Spinal cord (tissue), 9 donors: ENCODE measurements at regions not wholly inside any gene's neighbourhood (a gene's known extent, or its start where the extent isn't known, plus 50 kb on each side); places are given as distances from the start of the nearest gene placed in this dataset.

Source experiments
- DNase-seq, 6 donors: peaks; one replicate each; pipeline versions ENCODE4 v3.0.0 to v3.0.0-alpha.2; 2013 to 2015; ENCODE audit warnings: low spot score in 6 of 6, low read depth in 4 of 6
- H3K27ac ChIP-seq: one replicate; pipeline ENCODE4 v1.5.1; 2013; ENCODE audit warnings: low read depth, low read length, control low read depth
- H3K27me3 ChIP-seq: one replicate; pipeline ENCODE4 v1.6.1; 2013; ENCODE audit warnings: low read length; ENCODE audit not compliant: control insufficient read depth, insufficient read depth
- H3K36me3 ChIP-seq: one replicate; pipeline ENCODE4 v1.6.1; 2013; ENCODE audit warnings: low read length; ENCODE audit not compliant: control insufficient read depth, insufficient read depth
- H3K4me1 ChIP-seq: one replicate; pipeline ENCODE4 v1.6.1; 2013; ENCODE audit warnings: low read length; ENCODE audit not compliant: control insufficient read depth, insufficient read depth
- H3K4me3 ChIP-seq: one replicate; pipeline ENCODE4 v1.5.1; 2013; ENCODE audit warnings: low read depth, low read length, control low read depth
- H3K9me3 ChIP-seq: one replicate; pipeline ENCODE4 v1.6.1; 2013; ENCODE audit warnings: low read length; ENCODE audit not compliant: control insufficient read depth, insufficient read depth
- WGBS: methylation state at CpG from one replicate; pipeline ENCODE4 v1.1.5; 2013; ENCODE audit warnings: missing lambda C conversion rate; ENCODE audit not compliant: insufficient coverage; 5-methylcytosine and 5-hydroxymethylcytosine counted together
- donor health status: healthy.

DNA sequence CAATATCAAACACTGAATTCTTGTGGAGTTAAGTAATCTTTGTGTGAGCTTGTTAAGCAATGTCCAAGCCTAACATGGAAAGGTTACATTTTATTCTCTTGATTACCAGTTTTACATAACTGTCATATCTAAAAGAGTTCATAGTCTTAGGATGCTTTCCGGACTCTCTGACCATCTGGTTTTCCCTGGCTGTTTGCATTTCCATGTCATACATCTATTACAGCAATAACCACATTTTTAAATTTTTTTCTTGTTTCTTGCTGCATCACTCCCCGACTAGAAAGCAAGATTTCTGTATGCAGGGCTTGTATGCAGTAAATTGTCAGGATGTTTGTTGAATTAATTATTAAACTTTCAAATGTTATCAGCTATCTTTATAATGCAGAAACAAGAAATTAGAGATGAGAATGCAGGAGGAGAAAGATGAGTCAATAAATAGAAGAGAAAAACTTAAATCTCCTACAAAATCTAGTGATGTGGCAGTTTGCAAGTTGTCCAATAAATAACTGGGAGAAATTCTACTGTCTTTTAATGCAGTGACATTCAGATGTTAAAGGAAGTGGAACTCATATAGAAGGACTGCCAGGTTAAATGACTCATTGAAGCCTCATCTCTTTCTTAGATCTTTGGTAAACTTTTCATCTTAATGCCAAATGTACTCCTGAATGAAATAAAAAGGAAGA lies 179.6 kb upstream of the SGCD start:
- DNase-seq: no peak
- Histone ChIP-seq H3K9me3 (peaks cover 8% of the 10 kb centered on the region), H3K4me3 (no peak overlapping the region), H3K36me3 (no peaks in the 10 kb centered on the region), H3K27ac (no peak overlapping the region), H3K4me1 (no peaks in the 10 kb centered on the region), H3K27me3 (no peaks in the 10 kb centered on the region)
- WGBS: 86% methylated on average over 1 of the region's 2 CpGs

DNA sequence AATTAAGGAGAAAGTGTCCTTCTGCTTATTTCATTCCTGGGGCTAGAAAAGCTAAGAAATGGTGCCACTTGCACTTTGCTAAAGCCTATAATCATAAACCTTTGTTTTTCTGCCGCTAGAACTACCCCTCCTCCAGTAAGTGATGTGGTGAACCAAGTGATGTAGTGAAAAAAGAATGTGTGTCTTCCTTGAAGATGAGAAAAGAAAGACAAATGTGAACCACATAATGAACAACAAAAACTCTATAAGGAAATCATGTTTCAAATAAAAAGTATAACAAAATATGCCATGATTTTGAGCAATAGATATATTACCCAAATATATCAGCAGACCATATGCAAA lies 179.0 kb upstream of the SGCD start:
- Histone ChIP-seq H3K4me3 (no peak overlapping the region), H3K4me1 (no peaks in the 10 kb centered on the region), H3K27ac (no peak overlapping the region), H3K9me3 (peaks cover 6% of the 10 kb centered on the region), H3K27me3 (no peaks in the 10 kb centered on the region), H3K36me3 (no peaks in the 10 kb centered on the region)
- no peak for DNase-seq
- no CpG with 5 or more reads among the region's 1 CpG for WGBS

DNA sequence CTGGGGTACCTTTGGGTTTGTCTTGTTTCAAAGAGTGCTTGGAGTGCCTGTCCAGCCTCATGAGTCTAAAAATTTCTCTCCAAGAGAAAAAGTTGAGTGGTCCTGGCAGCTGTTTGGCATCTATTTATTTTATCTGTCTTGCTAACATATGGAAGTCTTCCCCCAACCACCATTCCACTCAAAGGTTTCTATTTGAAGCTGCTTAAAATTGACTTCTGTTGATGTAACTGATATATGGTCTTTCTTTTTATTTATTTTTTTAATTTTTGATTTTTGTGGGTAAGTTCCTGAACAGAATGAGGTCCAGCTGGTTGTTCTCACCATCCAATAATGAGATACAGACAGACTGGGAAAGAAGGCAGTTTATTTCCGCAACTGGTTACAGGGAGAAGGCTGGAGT lies 178.7 kb upstream of the SGCD start:
- DNase-seq: no peak
- no peak overlapping the region for H3K27ac ChIP-seq
- H3K4me3 ChIP-seq: no peak overlapping the region
- no peaks in the 10 kb centered on the region for H3K4me1 ChIP-seq
- H3K36me3 ChIP-seq: no peaks in the 10 kb centered on the region
- peaks cover 3% of the 10 kb centered on the region for H3K9me3 ChIP-seq
- no CpG with 5 or more reads among the region's 1 CpG for WGBS
- H3K27me3 ChIP-seq: no peaks in the 10 kb centered on the region

DNA sequence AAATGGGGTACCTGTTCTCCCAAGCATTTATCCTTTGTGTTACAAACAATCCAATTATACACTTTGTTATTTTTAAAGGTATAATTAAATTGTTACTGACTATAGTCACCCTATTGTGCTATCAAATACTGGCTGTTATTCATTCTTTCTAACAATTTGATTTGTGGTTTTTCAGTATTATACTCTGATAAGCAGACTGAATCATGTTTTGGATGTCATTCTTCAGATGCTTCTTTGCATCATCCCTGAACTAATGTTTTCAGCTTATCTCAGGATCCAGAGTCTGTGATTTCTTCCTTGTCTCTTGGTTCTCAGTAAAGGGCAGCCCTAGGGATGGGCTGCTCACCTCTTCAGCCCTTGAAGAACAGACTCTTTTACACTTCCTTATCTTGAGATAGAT lies 177.8 kb upstream of the SGCD start:
- H3K27ac ChIP-seq: no peak overlapping the region
- no peak for DNase-seq

DNA sequence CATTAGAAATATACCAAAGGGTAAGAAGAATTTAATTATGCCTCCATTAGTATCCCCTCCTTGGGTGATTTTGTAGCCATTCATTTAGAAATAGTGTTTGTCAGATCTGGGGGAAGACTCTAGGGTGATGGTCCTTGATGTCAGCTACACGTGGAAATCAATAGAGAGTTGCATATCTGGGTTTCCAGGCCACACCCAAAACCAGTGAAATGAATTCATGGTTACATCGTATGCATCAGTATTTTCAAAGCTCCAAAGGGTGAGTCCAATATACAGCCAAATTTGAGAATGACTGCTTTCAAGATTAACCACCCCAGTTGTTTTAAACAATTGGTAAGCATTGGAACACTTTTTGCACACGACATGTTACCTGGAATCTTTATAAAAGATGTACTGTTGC lies 173.4 kb upstream of the SGCD start:
- 71% methylated on average over 3 of the region's 3 CpGs for WGBS

More for the DNA sequence above, 177.8 kb upstream of the SGCD start:
- H3K9me3 ChIP-seq: no peaks in the 10 kb centered on the region
- no peaks in the 10 kb centered on the region for H3K27me3 ChIP-seq
- H3K4me3 ChIP-seq: no peak overlapping the region
- H3K36me3 ChIP-seq: no peaks in the 10 kb centered on the region
- H3K4me1 ChIP-seq: no peaks in the 10 kb centered on the region

DNA sequence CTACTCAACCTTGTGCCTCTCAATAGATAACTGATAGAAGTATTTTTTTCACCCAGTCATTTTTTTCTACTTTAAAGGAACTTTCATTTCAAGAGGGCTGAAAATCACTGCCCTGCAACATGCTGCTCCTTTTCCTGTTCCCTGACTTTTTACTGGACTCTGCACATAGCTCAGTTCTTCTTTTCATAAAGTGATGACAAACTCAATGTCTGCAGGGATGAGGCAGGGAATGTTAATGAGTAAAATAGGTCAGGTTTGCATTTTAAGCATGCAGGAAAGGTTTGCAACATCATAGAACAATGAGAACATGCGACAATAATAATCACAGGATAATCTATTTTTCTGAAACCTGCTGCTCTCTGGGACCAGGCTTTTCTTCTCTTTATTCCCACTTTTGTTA lies 172.2 kb upstream of the SGCD start:
- Histone ChIP-seq H3K4me3 (no peak overlapping the region), H3K9me3 (no peaks in the 10 kb centered on the region), H3K27me3 (no peaks in the 10 kb centered on the region), H3K4me1 (no peaks in the 10 kb centered on the region), H3K36me3 (no peaks in the 10 kb centered on the region), H3K27ac (no peak overlapping the region)
- no CpG with 5 or more reads among the region's 1 CpG for WGBS
- no peak for DNase-seq

More for the DNA sequence above, 173.4 kb upstream of the SGCD start:
- H3K4me3 ChIP-seq: no peak overlapping the region
- no peaks in the 10 kb centered on the region for H3K27me3 ChIP-seq
- H3K9me3 ChIP-seq: no peaks in the 10 kb centered on the region
- H3K27ac ChIP-seq: no peak overlapping the region
- no peaks in the 10 kb centered on the region for H3K36me3 ChIP-seq
- H3K4me1 ChIP-seq: no peaks in the 10 kb centered on the region
- no peak for DNase-seq

DNA sequence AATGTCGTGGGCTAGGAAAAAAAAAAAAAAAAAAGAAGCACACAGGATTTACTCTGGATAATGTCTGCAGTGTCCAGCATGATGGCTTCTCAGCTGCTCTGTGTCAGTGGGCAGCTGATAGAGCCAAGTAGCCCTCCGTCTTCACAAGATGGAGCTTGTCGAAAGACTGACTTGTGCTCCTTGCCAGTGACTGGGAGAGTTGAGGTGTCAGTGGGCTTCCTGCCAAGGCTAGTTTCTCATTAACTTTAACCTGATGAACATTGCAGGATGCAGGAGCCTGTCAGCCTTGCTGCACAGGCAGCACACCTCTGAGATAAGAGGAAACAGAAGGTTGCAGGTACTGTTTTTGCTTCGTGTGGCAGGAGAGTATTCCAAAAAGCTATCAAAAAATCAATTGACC lies 171.4 kb upstream of the SGCD start:
- 86% methylated on average over 2 of the region's 4 CpGs for whole genome bisulfite sequencing
- Histone ChIP-seq H3K27me3 (no peaks in the 10 kb centered on the region), H3K9me3 (no peaks in the 10 kb centered on the region), H3K4me3 (no peak overlapping the region), H3K4me1 (no peaks in the 10 kb centered on the region), H3K27ac (no peak overlapping the region), H3K36me3 (no peaks in the 10 kb centered on the region)
- DNase-seq: peak in 1 of 6 donors; percentile 34

DNA sequence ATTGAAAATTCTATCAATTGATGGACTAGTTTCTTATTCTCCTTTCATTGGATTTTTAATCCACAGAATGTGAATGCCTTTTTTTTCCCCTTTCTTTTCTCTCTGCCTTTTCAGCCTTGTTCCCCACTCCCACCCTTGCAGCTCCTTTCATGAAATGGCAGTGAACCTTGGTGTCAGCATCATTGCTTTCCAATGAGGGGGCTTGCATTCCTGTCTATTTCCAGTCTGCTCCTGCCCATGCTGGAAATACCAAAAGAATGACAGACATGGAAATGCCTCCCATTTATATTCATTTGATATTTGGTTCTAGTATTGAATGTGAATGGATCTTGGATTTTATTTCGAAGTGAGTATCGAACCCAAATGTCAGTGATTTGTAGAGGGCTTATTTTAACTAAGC lies 162.7 kb upstream of the SGCD start:
- no CpG with 5 or more reads among the region's 2 CpGs for WGBS
- H3K27me3 ChIP-seq: no peaks in the 10 kb centered on the region
- H3K36me3 ChIP-seq: no peaks in the 10 kb centered on the region
- H3K9me3 ChIP-seq: no peaks in the 10 kb centered on the region
- H3K4me1 ChIP-seq: no peaks in the 10 kb centered on the region
- no peak for DNase-seq
- no peak overlapping the region for H3K27ac ChIP-seq
- H3K4me3 ChIP-seq: no peak overlapping the region

DNA sequence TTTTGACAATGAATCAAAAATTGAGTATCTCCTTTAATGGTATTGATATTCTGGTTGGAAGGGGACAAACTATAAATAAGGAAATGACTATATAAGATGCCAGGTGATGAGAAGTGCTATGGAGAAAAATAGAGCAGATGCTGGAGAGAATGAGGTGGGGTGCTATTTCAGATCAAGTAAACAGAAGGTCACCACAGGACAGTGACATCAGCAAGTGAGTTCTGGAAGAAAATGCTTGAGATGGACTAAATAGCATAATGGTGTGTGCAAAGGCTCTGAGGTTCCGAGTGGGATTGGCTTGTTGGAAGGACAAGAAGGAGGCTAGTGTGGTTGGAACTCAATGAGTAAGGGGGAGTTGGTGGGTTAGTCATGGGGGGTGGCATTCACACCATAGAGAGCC lies 157.5 kb upstream of the SGCD start:
- no peak overlapping the region for H3K4me3 ChIP-seq
- no peaks in the 10 kb centered on the region for H3K27me3 ChIP-seq
- no peak for DNase-seq
- H3K36me3 ChIP-seq: no peaks in the 10 kb centered on the region
- H3K4me1 ChIP-seq: no peaks in the 10 kb centered on the region
- H3K27ac ChIP-seq: no peak overlapping the region
- no peaks in the 10 kb centered on the region for H3K9me3 ChIP-seq
- 67% methylated on average over 1 of the region's 1 CpG for WGBS

DNA sequence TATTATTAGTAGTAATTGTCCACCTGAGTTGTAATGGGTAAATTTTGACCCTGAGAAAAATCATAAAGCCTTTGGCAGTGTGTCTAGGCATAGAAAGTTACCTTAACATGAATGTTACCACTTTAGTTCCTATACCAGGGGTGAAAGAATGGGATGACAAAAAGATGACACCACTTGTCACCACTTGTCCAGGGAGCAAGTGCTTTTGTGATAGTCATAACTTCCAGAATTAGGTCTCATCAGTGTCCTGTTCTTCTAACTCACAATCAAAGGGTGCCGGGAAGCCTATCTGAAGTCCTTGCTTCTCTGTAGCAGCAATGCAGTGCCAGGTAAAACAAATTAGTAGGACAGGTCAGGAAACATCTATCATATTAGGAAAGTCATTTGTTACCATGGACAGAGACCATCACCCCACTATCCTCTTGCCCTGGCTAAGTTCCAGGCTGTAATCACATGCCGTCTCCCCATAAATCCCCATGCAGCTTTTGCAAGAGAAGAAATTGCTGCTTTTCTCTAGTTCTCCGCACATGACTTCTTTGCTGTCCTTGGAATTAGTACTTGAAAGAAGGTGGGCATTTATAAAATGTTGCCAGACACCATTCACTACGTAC lies 156.5 kb upstream of the SGCD start:
- H3K4me1 ChIP-seq: no peaks in the 10 kb centered on the region
- no peaks in the 10 kb centered on the region for H3K36me3 ChIP-seq
- WGBS: no CpG with 5 or more reads among the region's 4 CpGs
- no peaks in the 10 kb centered on the region for H3K9me3 ChIP-seq
- no peak overlapping the region for H3K4me3 ChIP-seq
- no peak overlapping the region for H3K27ac ChIP-seq
- H3K27me3 ChIP-seq: no peaks in the 10 kb centered on the region
- no peak for DNase-seq
